Epithelial cell of esophagus (primary cell): ENCODE measurements at regions not wholly inside any gene's neighbourhood (a gene's known extent, or its start where the extent isn't known, plus 50 kb on each side); places are given as distances from the start of the nearest gene placed in this dataset.

Source experiments
- DNase-seq: peaks from one replicate; pipeline ENCODE4 v3.0.0; 2010; ENCODE audit warnings: low read depth
- H3K4me3 ChIP-seq: 2 replicates; pipeline ENCODE4 v1.5.1; 2011; ENCODE audit warnings: mild to moderate bottlenecking, low read length, control low read depth
- CTCF ChIP-seq: IDR thresholded peaks from 2 replicates; pipeline ENCODE4 v1.5.1; 2011; ENCODE audit warnings: low read depth, mild to moderate bottlenecking, low read length, control low read depth, inconsistent platforms; ENCODE audit not compliant: insufficient read depth; ENCODE audit errors: missing control alignments

GRCh38 chr4:23373261-23373660 is 516.6 kb downstream of the PPARGC1A start:
- peak; percentile 93 for DNase-seq
- no peak overlapping the region for H3K4me3 ChIP-seq
- no peak for TF ChIP-seq CTCF

- no peak for DNase-seq
- no peak for TF ChIP-seq CTCF
- H3K4me3 ChIP-seq: no peak overlapping the region
Observed at GRCh38 chr4:23371533-23371932, 518.3 kb downstream of the PPARGC1A start.

GRCh38 chr4:23369331-23369730 is 520.5 kb downstream of the PPARGC1A start:
- no peak for TF ChIP-seq CTCF
- no peak for DNase-seq
- no peak overlapping the region for H3K4me3 ChIP-seq

GRCh38 chr4:23368081-23368697 is 521.7 kb downstream of the PPARGC1A start:
- no peak overlapping the region for H3K4me3 ChIP-seq
- DNase-seq: peak; percentile 4
- no peak for TF ChIP-seq CTCF

GRCh38 chr4:23366557-23366906 is 523.3 kb downstream of the PPARGC1A start:
- TF ChIP-seq CTCF: no peak
- DNase-seq: no peak
- no peak overlapping the region for H3K4me3 ChIP-seq

- TF ChIP-seq CTCF: no peak
- H3K4me3 ChIP-seq: no peak overlapping the region
- DNase-seq: no peak
Observed at GRCh38 chr4:23365871-23366556, 523.8 kb downstream of the PPARGC1A start.

GRCh38 chr4:23365086-23365485 is 524.8 kb downstream of the PPARGC1A start:
- no peak overlapping the region for H3K4me3 ChIP-seq
- no peak for TF ChIP-seq CTCF
- no peak for DNase-seq
